GM12865 (cell line): ENCODE measurements at regions not wholly inside any gene's neighbourhood (a gene's known extent, or its start where the extent isn't known, plus 50 kb on each side); places are given as distances from the start of the nearest gene placed in this dataset.
A peak's percentile ranks its signal among the peaks of the same experiment; 100 is the strongest.

Source experiments
- DNase-seq: peaks from one replicate; pipeline ENCODE4 v3.0.0; 2010; ENCODE audit warnings: low read depth
- H3K4me3 ChIP-seq: 2 replicates; pipeline ENCODE4 v1.5.1; 2011; ENCODE audit warnings: mild to moderate bottlenecking, low read depth, low read length, control low read depth
- TF ChIP-seq, protein P1 (sequence below): IDR thresholded peaks from 2 replicates; pipeline ENCODE4 v1.5.1; 2011; ENCODE audit warnings: low read length, control low read depth, low read depth, inconsistent platforms; ENCODE audit not compliant: insufficient read depth; ENCODE audit errors: missing control alignments

GRCh38 chr17:71995590-71995989 is 125.2 kb upstream of the SOX9 start:
- no peak for DNase-seq
- no peak overlapping the region for H3K4me3 ChIP-seq
- TF ChIP-seq, protein P1, sequence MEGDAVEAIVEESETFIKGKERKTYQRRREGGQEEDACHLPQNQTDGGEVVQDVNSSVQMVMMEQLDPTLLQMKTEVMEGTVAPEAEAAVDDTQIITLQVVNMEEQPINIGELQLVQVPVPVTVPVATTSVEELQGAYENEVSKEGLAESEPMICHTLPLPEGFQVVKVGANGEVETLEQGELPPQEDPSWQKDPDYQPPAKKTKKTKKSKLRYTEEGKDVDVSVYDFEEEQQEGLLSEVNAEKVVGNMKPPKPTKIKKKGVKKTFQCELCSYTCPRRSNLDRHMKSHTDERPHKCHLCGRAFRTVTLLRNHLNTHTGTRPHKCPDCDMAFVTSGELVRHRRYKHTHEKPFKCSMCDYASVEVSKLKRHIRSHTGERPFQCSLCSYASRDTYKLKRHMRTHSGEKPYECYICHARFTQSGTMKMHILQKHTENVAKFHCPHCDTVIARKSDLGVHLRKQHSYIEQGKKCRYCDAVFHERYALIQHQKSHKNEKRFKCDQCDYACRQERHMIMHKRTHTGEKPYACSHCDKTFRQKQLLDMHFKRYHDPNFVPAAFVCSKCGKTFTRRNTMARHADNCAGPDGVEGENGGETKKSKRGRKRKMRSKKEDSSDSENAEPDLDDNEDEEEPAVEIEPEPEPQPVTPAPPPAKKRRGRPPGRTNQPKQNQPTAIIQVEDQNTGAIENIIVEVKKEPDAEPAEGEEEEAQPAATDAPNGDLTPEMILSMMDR, result no peak

DNA sequence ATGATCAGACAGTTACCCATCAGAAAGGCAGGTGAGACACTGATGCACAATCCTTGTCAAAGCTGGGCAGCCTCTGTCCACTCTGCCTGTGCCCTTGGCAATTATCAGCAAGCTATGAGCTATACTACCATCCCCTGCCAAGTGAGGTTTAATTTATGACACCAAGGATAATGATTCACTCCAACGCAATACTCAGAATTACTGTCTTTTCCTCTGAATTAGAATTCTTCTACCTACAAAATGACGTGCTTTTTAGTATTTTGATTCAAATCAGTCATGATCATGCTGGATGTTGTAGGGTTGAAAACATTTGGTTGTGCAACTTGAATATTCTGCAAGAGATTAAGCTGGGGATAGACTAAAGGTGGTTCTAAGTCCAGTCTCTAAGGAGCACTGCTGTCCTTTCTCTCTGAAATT is 116.8 kb upstream of the SOX9 start:
- no peak overlapping the region; the same call in 1 of the 2 replicates for H3K4me3 ChIP-seq
- TF ChIP-seq, protein P1, result no peak
- DNase-seq, result no peak

DNA sequence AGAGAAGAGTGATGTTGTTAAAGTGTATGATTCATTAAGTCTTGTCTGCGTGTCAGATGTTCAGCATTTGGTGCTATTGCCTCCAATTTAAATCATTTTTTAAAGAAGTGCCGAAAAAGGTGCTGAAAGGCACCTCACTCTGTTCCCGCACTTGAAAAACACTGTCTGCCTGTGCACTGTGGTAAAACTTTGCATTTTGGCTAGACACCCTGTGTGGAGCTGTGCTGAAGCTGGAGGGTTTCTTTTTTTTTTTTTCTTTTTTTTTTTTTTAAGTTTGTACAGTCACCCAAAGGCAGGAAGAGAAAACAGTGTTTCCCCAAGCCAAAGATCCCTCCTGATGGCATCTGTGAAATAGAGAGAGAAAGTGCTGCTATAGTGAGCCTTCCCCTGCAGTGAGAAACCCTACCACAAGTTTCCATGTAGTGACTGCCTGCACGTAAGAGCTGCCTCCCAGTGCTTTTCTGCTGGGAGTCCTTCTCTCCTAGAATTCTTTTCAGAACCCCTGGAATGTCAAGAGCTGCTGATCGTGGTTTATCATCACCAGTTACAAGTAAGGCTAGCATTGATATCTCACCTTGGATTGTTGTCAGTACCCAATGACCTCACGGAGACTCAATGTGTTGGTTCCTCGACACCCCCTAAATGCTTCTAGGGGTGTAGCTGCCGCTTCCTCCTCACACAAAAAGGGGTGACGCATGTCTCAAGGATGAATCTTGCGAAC is 116.0 kb upstream of the SOX9 start:
- H3K4me3 ChIP-seq, result peak overlapping the region; percentile 59
- TF ChIP-seq, protein P1, result no peak
- peak; percentile 80 for DNase-seq

- TF ChIP-seq, protein P1, result no peak
- peak; percentile 77 for DNase-seq
- peak overlapping the region; percentile 59 for H3K4me3 ChIP-seq
Observed at GRCh38 chr17:72005332-72006163, 115.3 kb upstream of the SOX9 start.

DNA sequence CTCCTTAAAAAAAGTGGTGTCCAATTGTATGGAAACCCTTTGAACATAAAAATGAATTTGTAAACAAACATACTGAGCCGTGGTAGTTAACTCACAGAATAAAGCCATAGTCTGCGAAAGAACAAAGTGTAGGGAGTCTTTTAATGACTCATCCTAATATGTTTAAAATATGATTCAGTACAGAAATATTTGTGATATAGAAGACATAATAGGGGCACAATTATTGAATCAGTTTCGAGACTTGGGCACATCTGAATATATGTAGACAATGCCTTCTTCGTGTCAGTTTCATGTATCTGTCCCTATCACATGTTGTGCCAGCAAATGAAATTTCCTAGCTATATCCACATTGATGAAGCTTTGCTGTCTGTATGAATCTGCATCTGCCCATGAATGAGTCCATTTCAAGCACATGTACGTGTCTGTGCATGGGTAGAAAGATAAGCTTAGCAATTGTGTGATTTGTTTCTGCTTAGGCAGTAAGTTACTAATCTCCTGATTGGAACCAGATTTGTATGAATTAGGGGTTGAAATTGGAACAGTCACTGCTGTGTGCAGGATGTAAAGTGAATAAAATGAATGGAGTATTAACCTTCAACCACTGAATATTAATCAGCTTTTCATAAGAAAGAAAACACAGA is 112.5 kb upstream of the SOX9 start:
- DNase-seq, result no peak
- H3K4me3 ChIP-seq, result no peak overlapping the region
- TF ChIP-seq, protein P1, result no peak

DNA sequence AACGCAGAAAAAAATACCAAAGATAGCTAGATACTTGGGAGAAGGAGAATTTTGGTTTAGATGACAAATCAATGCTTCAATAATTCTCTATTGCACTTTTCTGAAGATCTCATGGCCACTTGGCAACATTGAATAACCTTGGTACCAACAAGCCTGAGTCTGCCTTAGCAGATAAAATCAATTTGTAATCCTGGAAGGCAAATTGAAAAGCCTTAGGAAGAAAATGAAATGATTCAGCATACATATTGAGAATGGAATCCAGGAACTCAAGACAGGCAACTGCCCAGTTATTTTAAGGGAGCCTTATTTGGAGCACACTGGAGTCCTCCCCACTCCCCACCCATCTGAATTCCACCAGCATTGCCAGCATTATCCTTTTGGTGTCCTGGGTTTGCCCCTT is 109.3 kb upstream of the SOX9 start:
- no peak for DNase-seq
- TF ChIP-seq, protein P1, result no peak
- H3K4me3 ChIP-seq, result no peak overlapping the region
